Testis (tissue), 2 donors: ENCODE measurements at regions not wholly inside any gene's neighbourhood (a gene's known extent, or its start where the extent isn't known, plus 50 kb on each side); places are given as distances from the start of the nearest gene placed in this dataset.

Experiments used
- POLR2A ChIP-seq: fragments of 450-650 bp; IDR thresholded peaks from one replicate; pipeline ENCODE4 v1.6.1; 2017; ENCODE audit warnings: antibody characterized with exemption, mild to moderate bottlenecking, moderate library complexity
- TF ChIP-seq, protein P1 (sequence below), 3 experiments: fragments of 450-650 bp in 2 of 3; fragments of 200-600 bp in 1 of 3; sonication (generic) in 1 of 3; IDR thresholded peaks; one replicate each; pipeline ENCODE4 v1.5.1; 2016 to 2019; ENCODE audit warnings: antibody characterized with exemption in 3 of 3, mild to moderate bottlenecking in 2 of 3, moderate library complexity in 1 of 3

DNA sequence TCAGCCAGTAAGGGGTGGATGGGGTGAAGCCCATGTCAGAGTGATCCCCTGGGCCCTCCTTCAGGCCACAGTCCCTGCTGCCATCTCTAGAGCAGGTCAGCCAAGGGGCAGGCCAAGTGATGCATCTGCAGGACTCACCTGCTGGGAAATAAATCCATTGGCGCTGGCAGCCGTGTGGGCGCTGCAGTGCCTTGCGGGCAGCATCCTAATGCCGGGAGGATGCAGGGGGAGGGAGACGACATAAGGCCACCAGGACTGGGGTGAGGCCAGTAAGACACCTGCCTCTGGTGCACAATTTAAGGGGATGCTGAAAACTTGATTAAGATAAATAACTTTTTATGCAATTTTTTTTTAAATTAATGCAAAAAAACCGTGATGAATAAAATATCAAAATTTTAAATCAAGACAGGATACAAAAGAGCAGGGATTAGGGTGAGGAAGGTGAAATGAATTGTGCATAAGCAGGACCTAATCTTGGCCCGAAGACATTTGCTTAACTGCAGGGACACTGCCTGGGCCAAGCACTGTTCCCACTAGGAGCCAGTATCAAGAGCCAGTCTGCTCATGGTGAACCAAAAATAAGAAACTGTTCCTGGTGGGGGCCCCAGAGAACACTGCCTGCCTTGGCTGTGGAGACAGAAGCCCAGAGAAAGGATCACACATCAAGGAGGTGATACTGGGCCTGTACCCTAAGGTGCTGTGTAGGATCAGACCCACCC is 67.5 kb upstream of the CPLX2 start:
- TF ChIP-seq POLR2A = no peak
- TF ChIP-seq, protein P1, sequence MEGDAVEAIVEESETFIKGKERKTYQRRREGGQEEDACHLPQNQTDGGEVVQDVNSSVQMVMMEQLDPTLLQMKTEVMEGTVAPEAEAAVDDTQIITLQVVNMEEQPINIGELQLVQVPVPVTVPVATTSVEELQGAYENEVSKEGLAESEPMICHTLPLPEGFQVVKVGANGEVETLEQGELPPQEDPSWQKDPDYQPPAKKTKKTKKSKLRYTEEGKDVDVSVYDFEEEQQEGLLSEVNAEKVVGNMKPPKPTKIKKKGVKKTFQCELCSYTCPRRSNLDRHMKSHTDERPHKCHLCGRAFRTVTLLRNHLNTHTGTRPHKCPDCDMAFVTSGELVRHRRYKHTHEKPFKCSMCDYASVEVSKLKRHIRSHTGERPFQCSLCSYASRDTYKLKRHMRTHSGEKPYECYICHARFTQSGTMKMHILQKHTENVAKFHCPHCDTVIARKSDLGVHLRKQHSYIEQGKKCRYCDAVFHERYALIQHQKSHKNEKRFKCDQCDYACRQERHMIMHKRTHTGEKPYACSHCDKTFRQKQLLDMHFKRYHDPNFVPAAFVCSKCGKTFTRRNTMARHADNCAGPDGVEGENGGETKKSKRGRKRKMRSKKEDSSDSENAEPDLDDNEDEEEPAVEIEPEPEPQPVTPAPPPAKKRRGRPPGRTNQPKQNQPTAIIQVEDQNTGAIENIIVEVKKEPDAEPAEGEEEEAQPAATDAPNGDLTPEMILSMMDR (IDR thresholded peaks at IDR 0.05) = no peak
